HG02981 (cell line): ENCODE measurements at regions not wholly inside any gene's neighbourhood (a gene's known extent, or its start where the extent isn't known, plus 50 kb on each side); places are given as distances from the start of the nearest gene placed in this dataset.
"Not testable (repeated sequence)": the region's sequence is repeated elsewhere in the genome, so short reads cannot be mapped to it uniquely, and the experiment has no call there.

ENCODE experiments used
- ATAC-seq: cut with Tn5 transposase; IDR thresholded peaks from one replicate; pipeline ENCODE4 v1.9.1; 2021; ENCODE audit warnings: mild to moderate bottlenecking, moderate library complexity; ENCODE audit not compliant: unreplicated experiment

DNA sequence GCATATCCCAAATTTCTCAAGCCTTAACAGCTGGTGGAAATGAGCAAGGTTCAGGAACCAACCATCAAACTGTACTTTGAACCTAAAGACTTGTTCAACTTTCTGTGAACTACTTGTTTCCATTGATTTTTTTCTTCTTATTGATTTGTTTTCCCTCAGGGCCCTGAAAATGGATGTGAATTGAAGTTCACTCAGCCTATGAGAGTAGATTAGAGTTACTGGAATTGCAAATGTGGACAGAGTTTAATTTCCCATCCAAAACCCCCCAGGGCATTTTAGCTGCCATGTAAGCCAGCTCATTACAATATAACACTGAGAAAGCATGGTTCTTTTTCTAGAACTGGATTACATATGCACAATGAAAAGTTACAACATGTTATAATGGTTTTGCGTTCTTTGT lies 1105.7 kb downstream of the REEP3 start:
- no peak for ATAC-seq

DNA sequence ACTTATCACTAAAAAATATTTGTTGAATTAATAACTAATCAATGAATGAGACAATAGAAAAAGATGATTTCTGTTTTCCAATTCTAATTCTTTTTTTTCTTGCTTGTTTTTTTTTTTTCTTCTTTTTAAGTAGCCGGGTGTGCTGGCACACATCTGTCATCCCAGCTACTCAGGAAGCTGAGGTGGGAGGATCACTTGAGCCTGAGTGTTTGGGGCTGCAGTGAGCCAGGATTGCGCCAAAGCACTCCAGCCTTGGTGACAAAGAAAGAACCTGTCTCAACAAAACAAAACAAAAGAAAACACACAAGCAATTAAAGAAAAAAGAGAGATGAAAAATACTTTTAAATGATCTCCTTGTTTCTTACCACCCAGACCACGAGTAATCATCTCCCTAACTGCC lies 1109.3 kb downstream of the REEP3 start:
- no peak for ATAC-seq

DNA sequence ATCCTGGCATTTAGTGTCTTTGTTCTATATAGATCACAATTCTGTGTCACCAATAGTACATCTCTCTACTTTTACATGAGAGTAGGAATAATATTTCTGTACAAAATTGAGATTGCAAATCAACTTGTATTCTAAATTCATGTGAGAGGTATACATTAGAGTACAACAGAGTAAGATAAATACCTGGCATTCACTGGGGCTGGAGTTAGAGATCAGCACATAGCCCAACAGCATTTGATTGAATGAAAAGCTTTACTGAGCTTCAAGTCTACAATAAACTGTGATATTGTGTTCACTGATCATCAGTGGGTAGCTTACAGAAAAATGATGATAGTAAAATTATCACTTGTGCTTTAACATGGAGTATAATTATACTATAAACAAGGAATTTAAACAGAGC lies 1114.7 kb downstream of the REEP3 start:
- ATAC-seq, result no peak

DNA sequence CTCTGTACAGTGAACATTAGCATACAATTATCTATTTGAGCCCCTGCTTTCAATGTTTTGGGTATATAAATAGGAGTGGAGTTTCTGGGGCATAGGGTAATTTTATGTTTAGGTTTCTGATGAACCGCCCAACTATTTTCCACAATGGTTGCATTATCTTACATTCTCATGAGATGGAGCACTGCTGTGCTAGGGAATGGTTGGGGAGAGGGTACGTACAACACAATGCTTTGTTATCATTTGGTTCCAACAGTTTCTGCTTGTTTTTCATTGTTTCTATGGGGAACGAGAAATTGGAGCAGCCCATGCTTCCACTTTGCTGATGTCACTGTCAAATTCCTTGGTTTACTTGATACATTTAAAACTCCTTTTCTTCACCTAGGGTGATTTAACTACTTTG lies 1115.3 kb downstream of the REEP3 start:
- no peak for ATAC-seq

DNA sequence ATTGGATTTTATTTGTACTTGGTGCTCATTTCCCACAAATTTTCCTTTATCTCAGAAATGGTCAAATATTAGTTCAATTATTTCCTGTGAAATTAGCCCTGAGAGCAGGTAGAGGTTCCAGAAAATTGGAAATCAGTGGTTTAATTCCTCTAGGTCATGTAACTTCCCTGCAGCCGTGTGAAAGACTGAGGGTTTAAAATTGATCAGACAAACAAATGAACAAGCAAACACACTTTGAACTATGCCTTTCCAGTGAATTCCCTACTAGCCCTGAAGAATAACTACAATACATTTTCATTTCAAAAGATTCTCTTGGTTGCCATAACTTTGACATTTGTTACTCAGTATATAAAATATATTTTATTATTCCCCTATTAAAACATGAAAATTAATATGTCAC lies 1116.7 kb downstream of the REEP3 start:
- no peak for ATAC-seq

DNA sequence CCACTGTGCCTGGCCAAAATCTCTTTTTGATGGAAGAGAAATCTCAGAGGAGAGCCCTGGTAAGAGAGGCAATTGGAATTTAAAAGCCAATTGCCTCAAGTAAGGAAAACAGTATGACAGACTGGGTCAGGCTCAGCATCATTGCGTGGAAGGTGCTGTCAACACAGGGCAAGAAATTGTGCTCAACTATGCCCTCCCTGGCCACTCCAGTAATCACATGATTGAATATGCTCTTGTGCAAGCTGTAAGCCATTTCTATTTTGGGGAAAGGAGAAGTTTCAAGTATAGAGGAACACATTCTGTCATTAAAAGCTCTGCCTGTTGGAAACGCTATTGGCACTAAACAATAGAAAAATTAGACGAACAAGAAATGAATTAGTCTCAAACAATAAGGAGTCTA lies 1127.7 kb downstream of the REEP3 start:
- ATAC-seq, result no peak

DNA sequence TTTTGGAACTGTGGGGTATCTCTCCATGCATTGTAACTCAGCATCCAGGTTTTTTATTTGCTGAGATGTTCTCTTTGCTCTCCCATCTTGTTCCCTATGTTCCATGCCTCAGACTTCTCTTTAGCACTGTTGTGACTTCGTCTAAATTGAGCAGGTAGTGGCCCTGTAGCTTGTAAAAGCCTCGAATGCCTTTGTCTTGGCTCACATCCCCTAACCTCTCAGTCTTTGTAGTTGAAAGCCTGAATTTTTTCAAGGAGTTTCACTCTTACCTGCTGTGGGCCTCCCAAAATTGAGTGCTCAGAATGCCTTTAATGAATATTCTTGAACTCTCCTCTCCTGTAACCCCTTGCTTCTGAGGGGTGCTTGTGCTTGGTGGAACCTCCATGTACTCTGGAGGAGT lies 1137.3 kb downstream of the REEP3 start:
- ATAC-seq, result no peak

DNA sequence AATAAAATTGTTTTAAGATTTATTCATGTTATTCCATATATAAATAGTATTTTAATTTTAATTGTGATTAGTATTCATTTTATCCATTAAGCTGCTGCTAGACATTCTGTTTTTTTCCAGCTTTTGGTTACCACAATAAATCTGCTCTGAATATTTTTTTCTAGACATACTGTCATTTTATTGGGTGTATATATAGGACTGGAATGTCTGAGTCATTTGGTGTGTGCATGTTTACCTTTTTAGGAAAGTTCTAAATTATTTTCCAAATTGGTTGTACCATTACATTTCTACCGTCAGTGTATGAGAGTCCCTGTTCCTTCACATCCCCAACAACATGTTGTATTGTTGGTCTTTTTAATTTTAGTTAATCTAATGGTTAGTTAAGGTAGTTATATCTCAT lies 1138.1 kb downstream of the REEP3 start:
- no peak for ATAC-seq

DNA sequence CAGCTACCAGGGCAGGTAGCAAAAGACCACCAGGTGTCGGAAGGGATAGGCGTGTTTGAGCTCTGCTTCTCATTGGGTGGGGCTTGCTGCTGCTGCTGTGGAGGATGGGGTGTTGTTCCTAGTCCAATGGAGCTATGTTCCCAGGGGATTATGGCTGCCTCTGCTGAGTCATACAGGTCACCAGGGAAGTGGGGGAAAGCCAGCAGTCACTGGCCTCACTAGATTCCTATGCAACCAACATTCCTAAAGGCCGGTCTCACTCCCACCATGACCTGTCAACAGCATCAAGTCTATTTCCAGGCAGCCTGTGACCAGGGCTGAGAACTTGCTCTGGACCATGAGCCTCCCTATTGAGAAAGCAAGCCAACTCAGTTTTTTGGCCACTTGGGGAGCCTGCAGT lies 1160.8 kb downstream of the REEP3 start:
- ATAC-seq, result no peak

DNA sequence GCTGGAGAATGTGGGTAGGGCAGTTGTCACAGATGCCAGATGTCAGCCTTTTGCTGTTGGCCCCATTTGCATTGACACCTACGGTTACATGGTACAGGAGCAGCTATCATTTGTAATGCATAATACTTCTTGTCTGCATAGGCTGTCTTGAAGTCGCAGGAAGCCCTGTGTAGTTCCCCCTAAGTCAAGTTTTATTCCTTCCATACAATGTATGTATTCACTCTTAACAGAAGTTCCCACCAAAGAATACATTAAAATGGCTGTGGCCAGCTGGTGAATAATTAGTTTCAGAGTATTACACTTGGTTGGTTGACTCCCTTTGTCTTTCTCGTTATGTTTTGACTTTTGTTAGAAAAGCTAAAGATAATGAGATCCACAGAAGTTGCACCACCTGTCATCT lies 1169.0 kb downstream of the REEP3 start:
- no peak for ATAC-seq

DNA sequence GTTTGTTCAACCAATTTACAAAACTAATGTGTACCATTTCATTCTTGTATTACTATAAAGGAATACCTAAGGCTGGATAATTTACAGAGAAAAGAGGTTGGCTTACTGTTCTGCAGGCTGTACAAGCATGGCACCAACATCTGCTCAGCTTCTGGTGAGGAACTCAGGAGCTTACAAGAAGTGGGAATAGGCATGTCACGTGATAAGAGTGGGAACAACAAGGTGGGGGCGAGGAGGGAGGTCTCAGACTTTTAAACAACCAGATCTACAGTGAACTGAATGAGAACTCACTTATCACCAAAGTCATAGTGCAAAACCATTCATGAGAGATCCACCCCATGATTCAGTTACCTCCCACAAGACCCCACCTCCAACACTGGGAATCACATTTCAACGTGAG lies 1178.0 kb downstream of the REEP3 start:
- ATAC-seq, result no peak

DNA sequence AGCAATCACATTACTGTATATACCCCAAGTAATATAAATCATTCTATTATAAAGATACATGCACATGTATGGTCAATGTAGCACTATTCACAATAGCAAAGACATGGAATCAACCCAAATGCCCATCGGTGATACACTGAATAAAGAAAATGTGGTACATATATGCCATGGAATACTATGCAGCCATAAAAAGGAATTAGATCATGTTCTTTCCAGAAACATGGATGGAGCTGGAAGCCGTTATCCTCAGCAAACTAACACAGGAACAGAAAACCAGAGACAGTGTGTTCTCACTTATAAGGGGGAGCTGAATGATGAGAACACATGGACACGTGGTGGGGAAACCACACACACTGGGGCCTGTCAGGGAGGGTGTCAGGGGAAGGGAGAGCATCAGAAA lies 1180.9 kb downstream of the REEP3 start:
- not testable (repeated sequence) for ATAC-seq

DNA sequence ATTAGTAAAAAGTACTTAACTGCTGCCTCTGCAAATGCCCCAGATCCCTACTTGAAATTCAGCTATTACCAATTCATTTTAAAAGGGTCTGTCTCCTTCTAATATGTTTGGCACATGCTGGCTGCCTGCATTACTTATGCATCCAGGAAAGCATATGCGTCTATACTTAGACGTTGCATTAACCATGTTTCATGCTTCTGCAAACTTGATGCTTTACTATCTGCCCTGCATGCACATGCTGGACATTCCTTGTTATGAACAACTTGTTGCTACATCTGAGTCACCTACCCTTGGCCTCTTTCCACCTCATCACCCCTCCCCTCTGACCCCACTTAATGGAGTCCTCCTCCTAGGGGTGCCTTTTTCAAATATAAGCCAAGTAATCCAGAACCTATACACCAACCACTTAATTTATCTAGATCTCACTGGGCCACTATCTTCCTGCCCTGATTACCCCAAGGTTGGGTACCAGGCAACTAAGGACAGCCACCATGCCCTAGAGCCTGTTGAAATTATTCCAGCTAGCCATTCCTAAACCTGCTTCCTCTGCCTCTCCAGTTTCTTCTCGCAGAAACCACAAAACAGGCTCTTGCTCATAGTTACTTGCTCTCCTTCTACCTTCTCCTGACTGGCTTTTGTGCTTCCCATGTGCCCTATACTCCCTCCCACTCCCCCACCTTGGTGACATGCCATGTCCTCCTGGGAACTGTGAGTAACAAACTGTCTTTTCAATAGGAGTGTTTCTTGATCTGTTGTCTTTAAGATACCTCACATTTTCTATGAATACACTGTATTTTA lies 1187.9 kb downstream of the REEP3 start:
- ATAC-seq, result no peak

DNA sequence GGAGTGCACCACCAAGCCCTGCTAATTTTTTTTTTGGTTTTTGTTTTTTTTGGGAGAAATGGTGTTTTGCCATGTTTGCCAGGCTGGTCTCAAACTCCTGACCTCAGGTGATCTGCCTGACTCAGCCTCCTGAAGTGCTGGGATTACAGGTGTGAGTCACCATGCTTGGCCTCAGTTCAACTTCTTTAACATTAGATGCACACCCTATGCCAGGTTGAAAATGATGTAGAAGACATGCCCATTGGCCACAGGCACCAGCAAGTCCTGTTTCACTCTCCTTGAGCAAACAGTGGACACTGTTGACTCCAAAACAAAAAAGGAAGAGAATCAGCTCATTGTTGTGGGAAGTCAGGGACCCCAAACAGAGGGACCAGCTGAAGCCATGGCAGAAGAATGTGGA lies 1205.3 kb downstream of the REEP3 start:
- no peak for ATAC-seq

DNA sequence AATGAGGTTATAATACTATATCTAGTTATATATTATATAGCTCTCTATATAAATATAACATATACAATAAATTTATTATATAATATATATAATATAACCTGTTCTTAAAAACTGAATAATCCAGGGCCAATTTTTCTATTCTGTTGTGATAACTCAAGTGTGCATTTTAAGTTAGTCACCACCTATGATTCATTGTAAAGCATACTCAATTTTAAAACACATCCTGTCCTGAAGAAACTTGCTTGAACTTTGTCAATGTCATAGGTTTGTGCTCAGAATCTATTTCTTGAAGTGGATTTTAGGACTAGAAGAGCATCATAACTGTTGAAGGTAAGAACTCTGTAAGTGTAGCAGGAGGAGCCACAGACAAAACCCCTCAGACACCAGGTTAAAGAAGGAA lies 1209.8 kb downstream of the REEP3 start:
- no peak for ATAC-seq

DNA sequence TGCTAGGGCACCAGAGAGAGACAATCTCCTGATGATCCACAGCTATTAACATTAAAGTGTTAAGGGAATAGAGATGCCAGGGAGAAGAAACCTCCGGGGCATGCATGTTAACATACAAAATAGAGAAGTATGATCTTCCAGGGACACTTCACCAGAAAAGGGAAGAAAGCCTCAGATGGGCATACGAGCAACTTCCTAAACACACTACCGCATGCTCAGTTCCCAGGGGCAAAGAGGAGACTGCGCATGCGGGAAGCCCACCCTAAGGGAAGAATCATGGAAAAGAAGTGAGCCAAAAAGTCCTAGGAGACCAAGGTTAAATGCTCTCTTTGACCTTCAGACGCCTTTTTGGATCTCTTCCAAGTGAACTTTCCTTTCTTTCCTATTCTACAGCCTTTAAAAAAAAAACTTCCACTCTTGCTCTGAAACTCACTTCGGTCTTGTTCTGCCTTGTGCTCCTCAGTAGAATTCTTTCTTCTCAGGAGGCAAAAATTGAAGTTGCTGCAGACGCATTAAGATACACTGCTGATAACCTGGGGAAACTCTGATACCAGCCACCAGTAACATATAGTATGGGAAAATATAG lies 1211.3 kb downstream of the REEP3 start:
- peak; percentile 3 for ATAC-seq

DNA sequence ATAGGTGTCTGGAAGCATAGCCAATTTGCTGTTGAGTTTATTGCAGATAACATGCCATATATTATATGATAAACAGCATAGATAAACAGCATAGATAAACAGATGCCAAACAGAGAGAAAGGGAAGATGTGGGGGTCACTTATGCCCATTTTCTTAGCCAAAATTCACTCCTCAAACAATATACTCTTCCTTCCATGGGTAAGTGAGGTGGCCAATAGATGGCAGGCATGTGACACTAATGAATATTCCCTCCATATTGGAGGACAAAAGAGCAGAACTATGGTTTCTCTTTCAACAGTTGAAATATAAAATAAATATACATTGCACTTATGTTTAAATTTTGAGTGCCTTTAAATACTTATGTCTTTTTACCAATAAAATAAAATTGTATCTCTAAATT lies 1212.8 kb downstream of the REEP3 start:
- no peak for ATAC-seq

DNA sequence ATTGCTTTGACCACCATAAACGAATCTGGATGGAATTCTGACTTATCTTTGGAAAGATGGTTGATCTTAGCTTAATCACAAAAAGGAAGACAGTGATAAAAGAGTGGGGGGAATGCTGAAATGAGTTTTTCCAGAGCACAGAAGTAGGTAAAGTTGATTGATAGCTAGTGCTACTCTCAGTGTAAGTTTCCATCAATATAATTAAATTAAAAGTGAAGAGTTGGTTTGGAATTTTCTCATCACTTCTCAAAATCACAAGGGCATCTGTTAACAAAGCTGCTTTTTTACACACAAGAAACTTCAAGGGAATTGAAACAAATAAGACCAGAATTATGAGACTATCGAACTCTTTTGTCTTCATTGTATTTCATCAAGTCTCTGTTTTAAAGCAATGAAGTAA lies 1217.3 kb downstream of the REEP3 start:
- no peak for ATAC-seq

DNA sequence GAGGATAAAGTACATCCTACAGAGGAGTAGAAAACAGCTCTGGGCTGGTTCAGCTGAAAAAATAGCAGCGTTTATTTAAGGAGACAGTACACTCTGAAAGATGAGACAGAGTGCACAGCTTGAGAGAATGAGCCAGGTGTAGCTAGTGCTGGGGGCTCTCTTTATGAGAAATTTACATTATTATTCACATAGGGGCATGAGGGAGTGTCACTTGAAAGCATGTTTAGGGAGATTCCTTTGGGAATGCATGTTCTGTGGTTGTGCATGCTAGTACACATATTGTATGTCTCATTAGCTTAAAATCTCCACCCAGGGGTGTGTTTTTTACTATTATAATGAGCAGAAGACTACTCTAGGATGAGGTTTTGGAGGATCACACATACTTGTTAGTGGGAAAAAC lies 1224.4 kb downstream of the REEP3 start:
- ATAC-seq, result no peak

DNA sequence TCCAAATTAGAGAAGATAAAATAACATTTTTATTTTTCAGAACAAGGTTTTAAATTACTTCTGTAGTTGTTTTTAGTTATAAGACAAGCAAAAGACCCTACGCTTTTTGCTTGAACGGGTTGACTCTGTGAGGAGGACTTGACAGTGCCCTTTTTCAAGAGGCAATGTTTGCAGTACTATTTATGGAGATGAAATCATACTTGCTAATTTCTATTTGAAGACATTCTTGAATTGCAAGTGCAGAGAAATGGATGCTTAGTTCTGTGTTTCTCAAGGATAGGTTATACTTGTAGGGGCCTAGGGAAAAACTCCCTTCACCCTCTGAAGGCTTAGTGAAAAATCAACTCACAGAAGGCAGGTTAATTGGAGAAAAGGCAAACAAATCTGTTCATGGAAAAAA lies 1229.5 kb downstream of the REEP3 start:
- no peak for ATAC-seq

DNA sequence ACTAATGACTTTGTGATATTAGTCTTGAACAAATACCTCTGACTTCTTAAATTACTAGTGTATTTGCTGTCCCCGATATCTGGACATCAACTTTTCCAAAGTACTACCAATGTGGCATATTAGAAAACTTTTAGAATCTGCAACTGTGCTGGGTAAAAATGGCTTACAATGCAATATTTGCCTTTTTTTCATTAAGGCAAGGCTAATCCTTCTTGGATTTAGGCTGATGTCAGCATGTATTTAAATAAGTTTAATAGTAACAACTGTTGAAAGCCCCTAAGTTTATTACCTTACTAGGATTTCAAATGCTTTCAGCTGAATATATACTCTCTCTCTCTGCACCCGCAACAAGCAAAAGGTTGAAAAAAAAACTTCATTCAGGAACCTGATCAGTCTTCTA lies 1232.3 kb downstream of the REEP3 start:
- ATAC-seq, result no peak

DNA sequence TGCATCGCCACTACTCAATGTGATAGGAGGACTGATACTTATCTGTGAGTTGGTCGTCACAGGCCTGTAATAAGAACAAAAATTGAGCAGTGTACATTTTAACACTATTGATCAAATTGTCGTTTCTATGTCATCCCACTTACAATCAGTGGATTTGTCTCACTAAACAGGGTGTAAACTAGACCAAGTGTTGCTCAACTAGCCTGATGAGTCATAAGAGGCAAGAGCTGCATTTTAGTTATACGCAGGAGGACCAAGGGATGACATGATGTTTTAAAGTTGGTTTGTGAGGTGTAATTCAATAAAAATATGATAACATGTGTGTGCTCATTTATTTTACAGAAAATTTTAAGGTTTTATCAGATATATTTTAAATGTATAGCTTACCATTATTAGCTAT lies 1239.2 kb downstream of the REEP3 start:
- no peak for ATAC-seq

DNA sequence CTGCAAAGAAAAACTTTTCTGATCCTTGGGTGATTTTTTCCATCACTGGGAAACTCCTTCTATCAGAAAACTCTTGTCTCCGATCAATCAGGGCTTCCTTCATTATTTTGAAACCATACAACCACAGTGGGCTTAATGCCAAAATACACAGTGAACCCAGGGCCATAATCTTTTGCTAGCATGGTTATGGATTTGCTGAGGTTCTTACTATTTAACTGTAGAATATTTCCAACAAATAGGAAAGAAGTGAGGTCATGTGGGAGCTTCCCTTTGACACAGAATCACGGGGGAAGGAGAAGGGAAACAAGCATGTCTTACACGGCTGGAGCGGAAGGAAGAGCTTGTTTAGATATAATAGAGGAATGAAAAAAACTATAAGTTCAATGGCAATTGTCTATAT lies 1241.7 kb downstream of the REEP3 start:
- no peak for ATAC-seq
